H1 (cell line): ENCODE measurements at regions not wholly inside any gene's neighbourhood (a gene's known extent, or its start where the extent isn't known, plus 50 kb on each side); places are given as distances from the start of the nearest gene placed in this dataset.

Experiments used
- BRCA1 ChIP-seq: IDR thresholded peaks from 2 replicates; pipeline ENCODE4 v1.6.1; 2012; ENCODE audit warnings: low read depth, low read length, improper control_type of control experiment
- EP300 ChIP-seq, 2 experiments: IDR thresholded peaks; 1 replicate in 1 of 2; 2 replicates in 1 of 2; pipeline ENCODE4 v1.6.1; 2011 to 2012; ENCODE audit warnings: low read depth in 2 of 2, low read length in 2 of 2, mild to moderate bottlenecking in 2 of 2, borderline replicate concordance in 1 of 2, inconsistent platforms in 1 of 2, moderate library complexity in 1 of 2
- FOSL1 ChIP-seq: IDR thresholded peaks from 2 replicates; pipeline ENCODE4 v1.6.1; 2011; ENCODE audit warnings: mild to moderate bottlenecking, low read depth, low read length, moderate library complexity; ENCODE audit not compliant: insufficient read depth
- KDM5A ChIP-seq: fragments of 200-600 bp; IDR thresholded peaks from 2 replicates; pipeline ENCODE4 v1.7.1; 2012; ENCODE audit warnings: mild to moderate bottlenecking, low read length, inconsistent platforms, mixed read lengths
- PHF8 ChIP-seq: fragments of 200-600 bp; sonication (generic); conservative IDR thresholded peaks from 2 replicates; pipeline ENCODE4 v1.7.1; 2012; ENCODE audit warnings: low read depth, mild to moderate bottlenecking, inconsistent platforms, low read length, moderate library complexity
- RXRA ChIP-seq: IDR thresholded peaks from 2 replicates; pipeline ENCODE4 v1.6.1; 2011; ENCODE audit warnings: low read depth, mild to moderate bottlenecking, low read length, moderate library complexity; ENCODE audit not compliant: insufficient read depth
- SIX5 ChIP-seq: IDR thresholded peaks from 2 replicates; pipeline ENCODE4 v1.6.1; 2011; ENCODE audit warnings: mild to moderate bottlenecking, low read depth, low read length
- TEAD4 ChIP-seq: IDR thresholded peaks from 2 replicates; pipeline ENCODE4 v1.6.1; 2012; ENCODE audit warnings: low read depth, low read length, inconsistent platforms, mixed read lengths
- TF ChIP-seq, protein P1 (sequence below): fragments of 300-600 bp; sonication (generic); IDR thresholded peaks from 2 replicates; pipeline ENCODE4 v1.7.1; 2012; ENCODE audit warnings: low read length, moderate library complexity, mild to moderate bottlenecking, inconsistent platforms; ENCODE audit not compliant: insufficient replicate concordance

DNA sequence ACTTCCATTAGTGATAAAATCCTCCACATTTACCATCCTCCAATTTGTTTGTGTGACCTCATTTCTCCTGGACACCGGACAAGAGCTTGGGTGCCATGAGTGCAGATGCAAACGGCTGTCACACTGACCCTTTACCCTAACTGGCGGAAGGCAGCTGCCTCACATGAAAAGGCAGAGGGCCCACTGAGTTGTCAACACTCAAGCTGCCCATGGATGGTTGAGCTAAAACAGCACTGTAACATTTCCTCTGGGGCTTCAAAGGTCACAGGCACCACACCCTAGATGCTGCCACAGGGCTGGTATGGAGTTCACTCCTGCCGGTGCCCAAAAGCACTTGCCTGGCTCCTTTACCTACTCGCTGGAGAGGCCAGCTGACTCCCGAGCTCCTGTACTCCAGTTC, 653.4 kb downstream of the KCNT2 start (continued):
- TF ChIP-seq, protein P1, sequence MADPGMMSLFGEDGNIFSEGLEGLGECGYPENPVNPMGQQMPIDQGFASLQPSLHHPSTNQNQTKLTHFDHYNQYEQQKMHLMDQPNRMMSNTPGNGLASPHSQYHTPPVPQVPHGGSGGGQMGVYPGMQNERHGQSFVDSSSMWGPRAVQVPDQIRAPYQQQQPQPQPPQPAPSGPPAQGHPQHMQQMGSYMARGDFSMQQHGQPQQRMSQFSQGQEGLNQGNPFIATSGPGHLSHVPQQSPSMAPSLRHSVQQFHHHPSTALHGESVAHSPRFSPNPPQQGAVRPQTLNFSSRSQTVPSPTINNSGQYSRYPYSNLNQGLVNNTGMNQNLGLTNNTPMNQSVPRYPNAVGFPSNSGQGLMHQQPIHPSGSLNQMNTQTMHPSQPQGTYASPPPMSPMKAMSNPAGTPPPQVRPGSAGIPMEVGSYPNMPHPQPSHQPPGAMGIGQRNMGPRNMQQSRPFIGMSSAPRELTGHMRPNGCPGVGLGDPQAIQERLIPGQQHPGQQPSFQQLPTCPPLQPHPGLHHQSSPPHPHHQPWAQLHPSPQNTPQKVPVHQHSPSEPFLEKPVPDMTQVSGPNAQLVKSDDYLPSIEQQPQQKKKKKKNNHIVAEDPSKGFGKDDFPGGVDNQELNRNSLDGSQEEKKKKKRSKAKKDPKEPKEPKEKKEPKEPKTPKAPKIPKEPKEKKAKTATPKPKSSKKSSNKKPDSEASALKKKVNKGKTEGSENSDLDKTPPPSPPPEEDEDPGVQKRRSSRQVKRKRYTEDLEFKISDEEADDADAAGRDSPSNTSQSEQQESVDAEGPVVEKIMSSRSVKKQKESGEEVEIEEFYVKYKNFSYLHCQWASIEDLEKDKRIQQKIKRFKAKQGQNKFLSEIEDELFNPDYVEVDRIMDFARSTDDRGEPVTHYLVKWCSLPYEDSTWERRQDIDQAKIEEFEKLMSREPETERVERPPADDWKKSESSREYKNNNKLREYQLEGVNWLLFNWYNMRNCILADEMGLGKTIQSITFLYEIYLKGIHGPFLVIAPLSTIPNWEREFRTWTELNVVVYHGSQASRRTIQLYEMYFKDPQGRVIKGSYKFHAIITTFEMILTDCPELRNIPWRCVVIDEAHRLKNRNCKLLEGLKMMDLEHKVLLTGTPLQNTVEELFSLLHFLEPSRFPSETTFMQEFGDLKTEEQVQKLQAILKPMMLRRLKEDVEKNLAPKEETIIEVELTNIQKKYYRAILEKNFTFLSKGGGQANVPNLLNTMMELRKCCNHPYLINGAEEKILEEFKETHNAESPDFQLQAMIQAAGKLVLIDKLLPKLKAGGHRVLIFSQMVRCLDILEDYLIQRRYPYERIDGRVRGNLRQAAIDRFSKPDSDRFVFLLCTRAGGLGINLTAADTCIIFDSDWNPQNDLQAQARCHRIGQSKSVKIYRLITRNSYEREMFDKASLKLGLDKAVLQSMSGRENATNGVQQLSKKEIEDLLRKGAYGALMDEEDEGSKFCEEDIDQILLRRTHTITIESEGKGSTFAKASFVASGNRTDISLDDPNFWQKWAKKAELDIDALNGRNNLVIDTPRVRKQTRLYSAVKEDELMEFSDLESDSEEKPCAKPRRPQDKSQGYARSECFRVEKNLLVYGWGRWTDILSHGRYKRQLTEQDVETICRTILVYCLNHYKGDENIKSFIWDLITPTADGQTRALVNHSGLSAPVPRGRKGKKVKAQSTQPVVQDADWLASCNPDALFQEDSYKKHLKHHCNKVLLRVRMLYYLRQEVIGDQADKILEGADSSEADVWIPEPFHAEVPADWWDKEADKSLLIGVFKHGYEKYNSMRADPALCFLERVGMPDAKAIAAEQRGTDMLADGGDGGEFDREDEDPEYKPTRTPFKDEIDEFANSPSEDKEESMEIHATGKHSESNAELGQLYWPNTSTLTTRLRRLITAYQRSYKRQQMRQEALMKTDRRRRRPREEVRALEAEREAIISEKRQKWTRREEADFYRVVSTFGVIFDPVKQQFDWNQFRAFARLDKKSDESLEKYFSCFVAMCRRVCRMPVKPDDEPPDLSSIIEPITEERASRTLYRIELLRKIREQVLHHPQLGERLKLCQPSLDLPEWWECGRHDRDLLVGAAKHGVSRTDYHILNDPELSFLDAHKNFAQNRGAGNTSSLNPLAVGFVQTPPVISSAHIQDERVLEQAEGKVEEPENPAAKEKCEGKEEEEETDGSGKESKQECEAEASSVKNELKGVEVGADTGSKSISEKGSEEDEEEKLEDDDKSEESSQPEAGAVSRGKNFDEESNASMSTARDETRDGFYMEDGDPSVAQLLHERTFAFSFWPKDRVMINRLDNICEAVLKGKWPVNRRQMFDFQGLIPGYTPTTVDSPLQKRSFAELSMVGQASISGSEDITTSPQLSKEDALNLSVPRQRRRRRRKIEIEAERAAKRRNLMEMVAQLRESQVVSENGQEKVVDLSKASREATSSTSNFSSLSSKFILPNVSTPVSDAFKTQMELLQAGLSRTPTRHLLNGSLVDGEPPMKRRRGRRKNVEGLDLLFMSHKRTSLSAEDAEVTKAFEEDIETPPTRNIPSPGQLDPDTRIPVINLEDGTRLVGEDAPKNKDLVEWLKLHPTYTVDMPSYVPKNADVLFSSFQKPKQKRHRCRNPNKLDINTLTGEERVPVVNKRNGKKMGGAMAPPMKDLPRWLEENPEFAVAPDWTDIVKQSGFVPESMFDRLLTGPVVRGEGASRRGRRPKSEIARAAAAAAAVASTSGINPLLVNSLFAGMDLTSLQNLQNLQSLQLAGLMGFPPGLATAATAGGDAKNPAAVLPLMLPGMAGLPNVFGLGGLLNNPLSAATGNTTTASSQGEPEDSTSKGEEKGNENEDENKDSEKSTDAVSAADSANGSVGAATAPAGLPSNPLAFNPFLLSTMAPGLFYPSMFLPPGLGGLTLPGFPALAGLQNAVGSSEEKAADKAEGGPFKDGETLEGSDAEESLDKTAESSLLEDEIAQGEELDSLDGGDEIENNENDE: no peak
- TF ChIP-seq BRCA1 (no peak), PHF8 (no peak), TEAD4 (no peak), EP300 (IDR thresholded peaks at IDR 0.05; ENCODE audit: borderline replicate concordance in 1 of 2, low read depth in 2 of 2, low read length in 2 of 2) (no peak), SIX5 (no peak), FOSL1 (no peak), RXRA (no peak), KDM5A (no peak)
